IMR-90 (cell line): ENCODE measurements at regions not wholly inside any gene's neighbourhood (a gene's known extent, or its start where the extent isn't known, plus 50 kb on each side); places are given as distances from the start of the nearest gene placed in this dataset.

Experiments used
- ATAC-seq: fragments of 200-7000 bp; cut with Tn5 transposase; 2 replicates; pipeline ENCODE4 v1.9.1; 2020; ENCODE audit warnings: low read depth, mild to moderate bottlenecking, moderate library complexity
- BruUV-seq: library from RNA; stranded (reverse); fragments of 400-500 nt; replicated peaks from 2 replicates; lab custom pipeline; 2021; lab: Mats Ljungman, UMichigan
- CTCF ChIA-PET: fragments of 300-600 bp; formaldehyde crosslinking; extraction: SDS; loops from one replicate; lab custom pipeline; 2021; ENCODE audit warnings: antibody characterized with exemption; lab: Yijun Ruan, JAX
- POLR2A ChIA-PET: fragments of 300-600 bp; sonication (Branson Sonifier 250); formaldehyde crosslinking; loops from one replicate; lab custom pipeline; 2022; ENCODE audit warnings: antibody characterized with exemption; ENCODE audit not compliant: unreplicated experiment; lab: Charles Lee
- DNase-seq: peaks from one replicate; pipeline ENCODE4 v3.0.0; 2013
- H2AFZ ChIP-seq: replicated peaks from 2 replicates; pipeline ENCODE3; 2013; ENCODE audit warnings: low read length, mild to moderate bottlenecking; ENCODE audit not compliant: poor library complexity
- H2AK5ac ChIP-seq: 2 replicates; pipeline ENCODE4 v1.6.1; 2013; ENCODE audit warnings: low read depth, low read length, inconsistent platforms
- H2AK9ac ChIP-seq: replicated peaks from 2 replicates; pipeline ENCODE3; 2013; ENCODE audit warnings: mild to moderate bottlenecking, low read depth, low read length, moderate library complexity; ENCODE audit not compliant: poor library complexity
- H2BK120ac ChIP-seq: 2 replicates; pipeline ENCODE4 v1.6.1; 2013; ENCODE audit warnings: low read depth, low read length, inconsistent platforms
- H2BK15ac ChIP-seq: 3 replicates; pipeline ENCODE4 v1.6.1; 2013; ENCODE audit warnings: low read depth, low read length, inconsistent platforms
- H2BK20ac ChIP-seq: 2 replicates; pipeline ENCODE4 v1.6.1; 2013; ENCODE audit warnings: low read depth, mild to moderate bottlenecking, inconsistent platforms, low read length, moderate library complexity
- H2BK5ac ChIP-seq: 2 replicates; pipeline ENCODE4 v1.6.1; 2013; ENCODE audit warnings: mild to moderate bottlenecking, low read depth, low read length, inconsistent platforms; ENCODE audit not compliant: poor library complexity, severe bottlenecking
- H3K14ac ChIP-seq: replicated peaks from 2 replicates; pipeline ENCODE4 v1.6.1; 2013; ENCODE audit warnings: low read depth, low read length, inconsistent platforms
- H3K18ac ChIP-seq: 2 replicates; pipeline ENCODE4 v1.6.1; 2013; ENCODE audit warnings: low read depth, low read length, control low read depth
- H3K23ac ChIP-seq: 2 replicates; pipeline ENCODE4 v1.6.1; 2013; ENCODE audit warnings: low read depth, low read length, inconsistent platforms
- H3K27ac ChIP-seq: 2 replicates; pipeline ENCODE4 v1.5.1; 2013; ENCODE audit warnings: mild to moderate bottlenecking, control low read depth, low read length; ENCODE audit not compliant: insufficient read depth
- H3K27me3 ChIP-seq: 2 replicates; pipeline ENCODE4 v1.6.1; 2013; ENCODE audit warnings: low read length; ENCODE audit not compliant: control insufficient read depth, insufficient read depth
- H3K36me3 ChIP-seq: 2 replicates; pipeline ENCODE4 v1.6.1; 2013; ENCODE audit warnings: low read length, mixed read lengths; ENCODE audit not compliant: control insufficient read depth, insufficient read depth
- H3K4ac ChIP-seq: 2 replicates; pipeline ENCODE4 v1.6.1; 2013; ENCODE audit warnings: low read depth, low read length, inconsistent platforms
- H3K4me1 ChIP-seq: 2 replicates; pipeline ENCODE4 v1.6.1; 2013; ENCODE audit warnings: low read length, mixed read lengths; ENCODE audit not compliant: control insufficient read depth, insufficient read depth
- H3K4me2 ChIP-seq: 2 replicates; pipeline ENCODE4 v1.6.1; 2013; ENCODE audit warnings: low read depth, mild to moderate bottlenecking, control low read depth, low read length, moderate library complexity
- H3K4me3 ChIP-seq: 2 replicates; pipeline ENCODE4 v1.5.1; 2013; ENCODE audit warnings: low read depth, mild to moderate bottlenecking, control low read depth, low read length, moderate library complexity; ENCODE audit not compliant: insufficient read depth
- H3K56ac ChIP-seq: 2 replicates; pipeline ENCODE4 v1.6.1; 2013; ENCODE audit warnings: low read length, inconsistent platforms; ENCODE audit not compliant: insufficient read depth; ENCODE audit errors: extremely low read depth
- H3K79me1 ChIP-seq, 2 experiments: 2 replicates each; pipeline ENCODE4 v1.6.1; 2013; ENCODE audit warnings: low read length in 2 of 2, inconsistent platforms in 1 of 2, low read depth in 1 of 2
- H3K9ac ChIP-seq: 2 replicates; pipeline ENCODE4 v1.6.1; 2013; ENCODE audit warnings: low read depth, low read length, control low read depth
- H3K9me1 ChIP-seq: 2 replicates; pipeline ENCODE4 v1.6.1; 2013; ENCODE audit warnings: low read length, inconsistent platforms; ENCODE audit not compliant: insufficient read depth
- H3K9me3 ChIP-seq: 2 replicates; pipeline ENCODE4 v1.6.1; 2013; ENCODE audit warnings: low read length; ENCODE audit not compliant: control insufficient read depth, insufficient read depth
- H4K20me1 ChIP-seq: 2 replicates; pipeline ENCODE4 v1.6.1; 2013; ENCODE audit warnings: low read length, inconsistent platforms; ENCODE audit not compliant: insufficient read depth
- H4K5ac ChIP-seq: 2 replicates; pipeline ENCODE4 v1.6.1; 2013; ENCODE audit warnings: mild to moderate bottlenecking, low read depth, low read length, control low read depth
- H4K8ac ChIP-seq, 2 experiments: 2 replicates each; pipeline ENCODE4 v1.6.1; 2013; ENCODE audit warnings: low read depth in 2 of 2, low read length in 2 of 2, control low read depth in 1 of 2, inconsistent platforms in 1 of 2
- H4K91ac ChIP-seq: 2 replicates; pipeline ENCODE4 v1.6.1; 2013; ENCODE audit warnings: low read depth, low read length, inconsistent platforms; ENCODE audit not compliant: insufficient read depth
- CEBPB ChIP-seq: IDR thresholded peaks from 2 replicates; pipeline ENCODE4 v1.6.1; 2012; ENCODE audit warnings: low read depth, low read length, improper control_type of control experiment
- FOS ChIP-seq: fragments of 150-350 bp; IDR thresholded peaks from 2 replicates; pipeline ENCODE4 v1.6.1; 2016; ENCODE audit warnings: low read depth, low read length
- MAFK ChIP-seq: IDR thresholded peaks from 2 replicates; pipeline ENCODE4 v1.6.1; 2012; ENCODE audit warnings: low read depth, low read length, improper control_type of control experiment
- MAZ ChIP-seq: IDR thresholded peaks from 2 replicates; pipeline ENCODE4 v1.6.1; 2012; ENCODE audit warnings: low read depth, mild to moderate bottlenecking, low read length, improper control_type of control experiment, moderate library complexity, borderline replicate concordance
- MXI1 ChIP-seq: IDR thresholded peaks from 2 replicates; pipeline ENCODE4 v1.6.1; 2012; ENCODE audit warnings: low read depth, mild to moderate bottlenecking, low read length, moderate library complexity, borderline replicate concordance
- NFE2L2 ChIP-seq: fragments of 150-350 bp; IDR thresholded peaks from 2 replicates; pipeline ENCODE4 v1.6.1; 2016; ENCODE audit warnings: low read depth, mild to moderate bottlenecking, low read length
- POLR2A ChIP-seq: IDR thresholded peaks from 2 replicates; pipeline ENCODE4 v1.6.1; 2012; ENCODE audit warnings: mild to moderate bottlenecking, low read depth, low read length
- RAD21 ChIP-seq: IDR thresholded peaks from 2 replicates; pipeline ENCODE4 v1.6.1; 2012; ENCODE audit warnings: low read length, improper control_type of control experiment
- RCOR1 ChIP-seq: IDR thresholded peaks from 2 replicates; pipeline ENCODE4 v1.6.1; 2012; ENCODE audit warnings: mild to moderate bottlenecking, low read length, improper control_type of control experiment; ENCODE audit not compliant: insufficient replicate concordance
- SMC3 ChIP-seq: fragments of 150-350 bp; IDR thresholded peaks from 2 replicates; pipeline ENCODE4 v1.6.1; 2016; ENCODE audit warnings: low read depth, mild to moderate bottlenecking, antibody characterized with exemption, low read length, moderate library complexity
- WGBS, 2 experiments: methylation state at CpG; one replicate each; pipeline versions ENCODE4 v1.1.5 to v1.1.7; 2013; ENCODE audit warnings: missing lambda C conversion rate in 2 of 2; ENCODE audit not compliant: insufficient read length in 1 of 2; ENCODE audit errors: extremely low coverage in 2 of 2; 5-methylcytosine and 5-hydroxymethylcytosine counted together
- dilution Hi-C: fragments of 300-500 bp; cut with HindIII; formaldehyde crosslinking; loops from one replicate; pipeline ENCODE4 v1.14.3; 2018; ENCODE audit warnings: low sequenced_read_pairs; ENCODE audit not compliant: unreplicated experiment
- in situ Hi-C: fragments of 300-500 bp; cut with MboI; formaldehyde crosslinking; loops from 3 replicates; pipeline ENCODE4 v1.14.3; 2019; ENCODE audit warnings: low sequenced_read_pairs, inconsistent platforms, mixed read lengths
- intact Hi-C: fragments of 100-400 bp; cut with micrococcal nuclease; formaldehyde crosslinking; loops from 2 replicates; pipeline ENCODE4 v1.10.0; 2022
- TF ChIP-seq, protein P1 (sequence below): conservative IDR thresholded peaks from 2 replicates; pipeline ENCODE4 v1.5.1; 2012; ENCODE audit warnings: mild to moderate bottlenecking, low read depth, low read length, improper control_type of control experiment
- TF ChIP-seq, protein P2 (sequence below): fragments of 150-350 bp; IDR thresholded peaks from 2 replicates; pipeline ENCODE4 v1.6.1; 2016; ENCODE audit warnings: low read depth, mild to moderate bottlenecking, low read length, moderate library complexity, borderline replicate concordance

- Histone ChIP-seq H3K27me3 (no peaks in the 10 kb centered on the region), H3K23ac (no peak overlapping the region), H3K18ac (no peak overlapping the region), H3K14ac (no peak overlapping the region), H2AK5ac (no peak overlapping the region), H3K9ac (no peak overlapping the region), H4K91ac (no peak overlapping the region), H3K4ac (no peak overlapping the region), H2BK20ac (no peak overlapping the region), H3K4me2 (no peak overlapping the region), H2BK5ac (no peak overlapping the region), H2BK120ac (no peak overlapping the region), H2AFZ (no peak overlapping the region), H3K4me1 (no peaks in the 10 kb centered on the region), H3K9me1 (no peaks in the 10 kb centered on the region), H3K9me3 (peaks cover 8% of the 10 kb centered on the region), H2AK9ac (no peak overlapping the region), H4K8ac (no peak overlapping the region), H3K27ac (no peak overlapping the region), H3K4me3 (no peak overlapping the region), H2BK15ac (no peak overlapping the region), H3K56ac (no peak overlapping the region), H3K79me1 (no peaks in the 10 kb centered on the region), H4K5ac (no peak overlapping the region), H3K36me3 (no peaks in the 10 kb centered on the region), H4K20me1 (no peaks in the 10 kb centered on the region)
- BruUV-seq = no TSS peak
- DNase-seq (no peak), ATAC-seq (no peak)
- in situ Hi-C loops (no loop called here), intact Hi-C loops (no loop called here), dilution Hi-C loops (no loop called here)
- POLR2A ChIA-PET = no interaction called here
- CTCF ChIA-PET = no interaction called here
- TF ChIP-seq RAD21 = no peak
- TF ChIP-seq, protein P1, sequence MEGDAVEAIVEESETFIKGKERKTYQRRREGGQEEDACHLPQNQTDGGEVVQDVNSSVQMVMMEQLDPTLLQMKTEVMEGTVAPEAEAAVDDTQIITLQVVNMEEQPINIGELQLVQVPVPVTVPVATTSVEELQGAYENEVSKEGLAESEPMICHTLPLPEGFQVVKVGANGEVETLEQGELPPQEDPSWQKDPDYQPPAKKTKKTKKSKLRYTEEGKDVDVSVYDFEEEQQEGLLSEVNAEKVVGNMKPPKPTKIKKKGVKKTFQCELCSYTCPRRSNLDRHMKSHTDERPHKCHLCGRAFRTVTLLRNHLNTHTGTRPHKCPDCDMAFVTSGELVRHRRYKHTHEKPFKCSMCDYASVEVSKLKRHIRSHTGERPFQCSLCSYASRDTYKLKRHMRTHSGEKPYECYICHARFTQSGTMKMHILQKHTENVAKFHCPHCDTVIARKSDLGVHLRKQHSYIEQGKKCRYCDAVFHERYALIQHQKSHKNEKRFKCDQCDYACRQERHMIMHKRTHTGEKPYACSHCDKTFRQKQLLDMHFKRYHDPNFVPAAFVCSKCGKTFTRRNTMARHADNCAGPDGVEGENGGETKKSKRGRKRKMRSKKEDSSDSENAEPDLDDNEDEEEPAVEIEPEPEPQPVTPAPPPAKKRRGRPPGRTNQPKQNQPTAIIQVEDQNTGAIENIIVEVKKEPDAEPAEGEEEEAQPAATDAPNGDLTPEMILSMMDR = no peak
- TF ChIP-seq RCOR1 = no peak
- TF ChIP-seq FOS = no peak
- TF ChIP-seq MXI1 = no peak
- no peak for TF ChIP-seq CEBPB
- TF ChIP-seq NFE2L2 = no peak
- TF ChIP-seq MAFK = no peak
- TF ChIP-seq, protein P2, sequence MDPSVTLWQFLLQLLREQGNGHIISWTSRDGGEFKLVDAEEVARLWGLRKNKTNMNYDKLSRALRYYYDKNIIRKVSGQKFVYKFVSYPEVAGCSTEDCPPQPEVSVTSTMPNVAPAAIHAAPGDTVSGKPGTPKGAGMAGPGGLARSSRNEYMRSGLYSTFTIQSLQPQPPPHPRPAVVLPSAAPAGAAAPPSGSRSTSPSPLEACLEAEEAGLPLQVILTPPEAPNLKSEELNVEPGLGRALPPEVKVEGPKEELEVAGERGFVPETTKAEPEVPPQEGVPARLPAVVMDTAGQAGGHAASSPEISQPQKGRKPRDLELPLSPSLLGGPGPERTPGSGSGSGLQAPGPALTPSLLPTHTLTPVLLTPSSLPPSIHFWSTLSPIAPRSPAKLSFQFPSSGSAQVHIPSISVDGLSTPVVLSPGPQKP = no peak
- TF ChIP-seq MAZ = no peak
- TF ChIP-seq SMC3 = no peak
- TF ChIP-seq POLR2A = no peak
- WGBS, 2 experiments = no CpG with 5 or more reads among the region's 10 CpGs
Observed at GRCh38 chr10:123301077-123301857, 147.1 kb downstream of the BUB3 start.
